MM.1S (cell line): ENCODE measurements at regions not wholly inside any gene's neighbourhood (a gene's known extent, or its start where the extent isn't known, plus 50 kb on each side); places are given as distances from the start of the nearest gene placed in this dataset.

Experiments used
- DNase-seq: peaks from one replicate; pipeline ENCODE4 v3.0.0-alpha.2; 2015
- H2AFZ ChIP-seq: fragments of 300-600 bp; sonication (generic); 2 replicates; pipeline ENCODE4 v1.6.0; 2016; ENCODE audit warnings: antibody characterized with exemption, low read length
- H3F3A ChIP-seq: fragments of 300-600 bp; sonication (generic); 2 replicates; pipeline ENCODE4 v1.6.1; 2016; ENCODE audit warnings: mild to moderate bottlenecking, antibody characterized with exemption, low read length, moderate library complexity, mixed read lengths; ENCODE audit not compliant: insufficient read depth
- H3K27ac ChIP-seq: fragments of 300-600 bp; sonication (generic); 2 replicates; pipeline ENCODE4 v1.5.1; 2016; ENCODE audit warnings: mild to moderate bottlenecking, low read length
- H3K27me3 ChIP-seq: fragments of 300-600 bp; sonication (generic); replicated peaks from 2 replicates; pipeline ENCODE4 v1.6.0; 2016; ENCODE audit warnings: low read length; ENCODE audit not compliant: insufficient read depth
- H3K36me3 ChIP-seq: fragments of 300-600 bp; sonication (generic); replicated peaks from 2 replicates; pipeline ENCODE4 v1.6.1; 2016; ENCODE audit warnings: mild to moderate bottlenecking, low read length, mixed read lengths; ENCODE audit not compliant: insufficient read depth
- H3K4me1 ChIP-seq: fragments of 300-600 bp; sonication (generic); 2 replicates; pipeline ENCODE4 v1.6.1; 2016; ENCODE audit warnings: low read length, mixed read lengths
- H3K4me2 ChIP-seq: fragments of 300-600 bp; sonication (generic); 2 replicates; pipeline ENCODE4 v1.6.0; 2016; ENCODE audit warnings: low read depth, low read length
- H3K4me3 ChIP-seq: fragments of 300-600 bp; sonication (generic); 2 replicates; pipeline ENCODE4 v1.5.1; 2016; ENCODE audit warnings: low read length, mixed read lengths
- H3K79me2 ChIP-seq: fragments of 300-600 bp; sonication (generic); 2 replicates; pipeline ENCODE4 v1.6.1; 2016; ENCODE audit warnings: mixed run types, low read length, mixed read lengths
- H3K9ac ChIP-seq: fragments of 300-600 bp; sonication (generic); 2 replicates; pipeline ENCODE4 v1.6.1; 2016; ENCODE audit warnings: low read length, mixed read lengths
- H3K9me2 ChIP-seq: fragments of 300-600 bp; sonication (generic); replicated peaks from 2 replicates; pipeline ENCODE4 v1.6.1; 2016; ENCODE audit warnings: mild to moderate bottlenecking, low read length, mixed read lengths; ENCODE audit not compliant: insufficient read depth
- H3K9me3 ChIP-seq: fragments of 300-600 bp; sonication (generic); replicated peaks from 2 replicates; pipeline ENCODE4 v1.6.1; 2016; ENCODE audit warnings: mild to moderate bottlenecking, low read length, mixed read lengths; ENCODE audit not compliant: insufficient read depth
- H4K20me1 ChIP-seq: fragments of 300-600 bp; sonication (generic); 2 replicates; pipeline ENCODE4 v1.6.1; 2016; ENCODE audit warnings: mild to moderate bottlenecking, low read length, moderate library complexity, mixed read lengths; ENCODE audit not compliant: insufficient read depth
- EZH2 ChIP-seq: fragments of 300-600 bp; sonication (generic); optimal IDR thresholded peaks from 2 replicates; pipeline ENCODE3; 2017; ENCODE audit warnings: low read depth, mild to moderate bottlenecking, antibody characterized with exemption, low read length, mixed read lengths
- EZH2phosphoT487 ChIP-seq: fragments of 300-600 bp; sonication (generic); IDR thresholded peaks from 2 replicates; pipeline ENCODE4 v1.6.1; 2018; ENCODE audit warnings: antibody characterized with exemption, low read length
- TF ChIP-seq, protein P1 (sequence below): fragments of 300-600 bp; sonication (generic); IDR thresholded peaks from 2 replicates; pipeline ENCODE4 v1.5.1; 2016; ENCODE audit warnings: antibody characterized with exemption, low read length, mixed read lengths

DNA sequence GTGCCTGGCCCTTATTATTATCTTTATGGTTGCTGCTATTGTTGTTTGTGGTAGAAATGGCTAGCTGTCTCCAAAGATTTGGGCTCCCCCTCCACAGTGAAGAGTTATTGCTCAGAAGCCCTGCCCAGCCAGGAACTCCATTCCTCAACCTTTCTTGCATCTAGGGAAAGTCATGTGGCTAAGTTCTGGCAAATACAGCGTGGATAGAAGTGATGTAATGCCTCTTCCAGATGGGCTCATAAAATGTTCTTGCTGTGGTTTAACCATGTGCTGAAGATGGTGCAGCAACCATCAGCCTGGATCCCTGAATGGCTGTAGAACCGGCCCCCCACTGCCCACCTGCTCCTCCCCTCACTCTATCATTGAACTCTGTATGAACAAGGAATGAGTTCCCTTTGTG is 203.5 kb upstream of the E2F8 start:
- Histone ChIP-seq H3K4me1 (peaks cover 60% of the 10 kb centered on the region), H3K27me3 (no peaks in the 10 kb centered on the region), H3F3A (peaks cover 26% of the 10 kb centered on the region), H3K4me2 (no peak overlapping the region), H3K9ac (no peak overlapping the region), H3K9me3 (no peaks in the 10 kb centered on the region), H3K4me3 (no peak overlapping the region), H2AFZ (no peak overlapping the region), H3K9me2 (no peaks in the 10 kb centered on the region), H3K27ac (no peak overlapping the region), H3K36me3 (no peaks in the 10 kb centered on the region), H4K20me1 (no peaks in the 10 kb centered on the region), H3K79me2 (peaks cover 89% of the 10 kb centered on the region)
- no peak for DNase-seq
- no peak for TF ChIP-seq EZH2
- TF ChIP-seq EZH2phosphoT487 = no peak
- TF ChIP-seq, protein P1, sequence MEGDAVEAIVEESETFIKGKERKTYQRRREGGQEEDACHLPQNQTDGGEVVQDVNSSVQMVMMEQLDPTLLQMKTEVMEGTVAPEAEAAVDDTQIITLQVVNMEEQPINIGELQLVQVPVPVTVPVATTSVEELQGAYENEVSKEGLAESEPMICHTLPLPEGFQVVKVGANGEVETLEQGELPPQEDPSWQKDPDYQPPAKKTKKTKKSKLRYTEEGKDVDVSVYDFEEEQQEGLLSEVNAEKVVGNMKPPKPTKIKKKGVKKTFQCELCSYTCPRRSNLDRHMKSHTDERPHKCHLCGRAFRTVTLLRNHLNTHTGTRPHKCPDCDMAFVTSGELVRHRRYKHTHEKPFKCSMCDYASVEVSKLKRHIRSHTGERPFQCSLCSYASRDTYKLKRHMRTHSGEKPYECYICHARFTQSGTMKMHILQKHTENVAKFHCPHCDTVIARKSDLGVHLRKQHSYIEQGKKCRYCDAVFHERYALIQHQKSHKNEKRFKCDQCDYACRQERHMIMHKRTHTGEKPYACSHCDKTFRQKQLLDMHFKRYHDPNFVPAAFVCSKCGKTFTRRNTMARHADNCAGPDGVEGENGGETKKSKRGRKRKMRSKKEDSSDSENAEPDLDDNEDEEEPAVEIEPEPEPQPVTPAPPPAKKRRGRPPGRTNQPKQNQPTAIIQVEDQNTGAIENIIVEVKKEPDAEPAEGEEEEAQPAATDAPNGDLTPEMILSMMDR = no peak

- Histone ChIP-seq H3K27me3 (no peaks in the 10 kb centered on the region), H3K79me2 (peaks cover 89% of the 10 kb centered on the region), H3K9ac (peak overlapping the region; percentile 8; the same call in 1 of the 2 replicates), H3K4me2 (peak overlapping the region; percentile 45; the same call in 1 of the 2 replicates), H3K9me2 (no peaks in the 10 kb centered on the region), H3K9me3 (no peaks in the 10 kb centered on the region), H3K4me1 (peaks cover 71% of the 10 kb centered on the region), H4K20me1 (no peaks in the 10 kb centered on the region), H3F3A (peaks cover 26% of the 10 kb centered on the region), H3K36me3 (no peaks in the 10 kb centered on the region), H2AFZ (no peak overlapping the region), H3K27ac (peak overlapping the region; percentile 84), H3K4me3 (no peak overlapping the region)
- no peak for TF ChIP-seq EZH2
- no peak for DNase-seq
These were observed 201.8 kb upstream of the E2F8 start for GRCh38 chr11:19442554-19442910.

DNA sequence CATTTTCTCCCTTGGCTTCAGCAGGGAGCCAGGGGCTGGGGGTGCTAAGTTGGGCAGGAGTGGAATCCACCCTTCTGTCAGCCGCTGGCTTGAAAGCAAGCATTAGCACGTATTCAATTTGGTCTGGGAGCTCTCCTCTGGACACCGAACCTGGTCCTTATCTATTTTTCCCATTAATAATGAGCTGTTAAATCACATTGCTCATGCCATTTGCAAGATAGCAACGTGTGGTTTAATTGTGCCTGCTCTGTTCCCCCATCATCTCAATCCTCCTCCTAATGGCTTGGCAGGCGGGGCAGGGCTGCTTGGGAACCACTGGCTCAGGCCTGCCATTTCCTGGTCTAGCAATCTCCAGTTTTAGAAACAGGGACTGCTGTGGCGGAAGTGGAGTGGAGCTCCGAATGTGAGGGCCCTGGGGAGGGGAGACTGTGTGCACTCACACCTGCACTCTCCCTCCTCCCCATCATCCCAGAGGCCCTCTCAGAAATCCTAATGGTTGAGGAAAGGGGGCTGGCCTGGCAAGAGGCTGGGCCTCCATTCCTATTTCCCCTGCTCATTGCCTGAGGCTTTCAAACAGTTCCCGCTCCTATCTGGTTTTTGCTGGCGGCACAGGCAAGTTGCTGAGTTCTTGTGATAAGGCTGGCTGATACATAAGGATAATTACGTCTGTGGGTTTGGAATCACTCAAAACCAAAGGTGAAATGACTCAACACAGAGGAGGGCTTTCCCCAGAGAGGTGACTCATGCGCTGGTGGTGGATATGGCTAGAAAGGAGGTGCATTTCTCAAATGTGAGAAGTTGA is 201.2 kb upstream of the E2F8 start:
- DNase-seq = peak; percentile 75
- Histone ChIP-seq H3K4me1 (peaks cover 77% of the 10 kb centered on the region), H3K9ac (peak overlapping the region; percentile 11; the same call in 1 of the 2 replicates), H3K27ac (peak overlapping the region; percentile 84), H3K4me2 (peak overlapping the region; percentile 45; the same call in 1 of the 2 replicates), H4K20me1 (no peaks in the 10 kb centered on the region), H3F3A (peaks cover 31% of the 10 kb centered on the region), H3K4me3 (no peak overlapping the region), H3K9me2 (no peaks in the 10 kb centered on the region), H3K9me3 (no peaks in the 10 kb centered on the region), H3K27me3 (no peaks in the 10 kb centered on the region), H3K79me2 (peaks cover 87% of the 10 kb centered on the region), H2AFZ (0 out of 2 replicates have a peak overlapping the region, but pooled peaks have one; percentile 1), H3K36me3 (no peaks in the 10 kb centered on the region)
- TF ChIP-seq EZH2phosphoT487 (no peak), EZH2 (no peak)
- TF ChIP-seq, protein P1 = no peak

DNA sequence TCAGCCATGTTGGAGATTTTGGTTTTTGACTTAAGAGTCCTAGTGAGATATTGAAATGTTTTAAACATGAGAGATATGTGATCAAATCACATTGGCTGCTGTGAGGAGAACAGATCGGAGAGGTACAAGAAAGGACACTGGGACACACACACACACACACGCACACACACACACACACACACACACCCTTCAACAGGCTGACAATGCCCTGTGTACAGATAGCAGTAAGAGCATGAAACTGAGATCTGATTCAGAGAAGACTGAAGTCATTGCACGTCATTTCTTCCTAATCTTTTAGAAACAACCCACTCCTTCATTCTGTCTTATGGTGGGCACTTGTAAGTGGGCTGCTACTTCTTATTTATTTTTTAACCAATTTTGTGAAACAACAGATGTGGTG is 200.5 kb upstream of the E2F8 start:
- DNase-seq = no peak
- Histone ChIP-seq H3K27me3 (no peaks in the 10 kb centered on the region), H3K9me3 (no peaks in the 10 kb centered on the region), H3K27ac (peak overlapping the region; percentile 84), H3K4me2 (peak overlapping the region; percentile 45; the same call in 1 of the 2 replicates), H3K9me2 (no peaks in the 10 kb centered on the region), H3K9ac (no peak overlapping the region), H3K4me1 (peaks cover 83% of the 10 kb centered on the region), H3K79me2 (peaks cover 83% of the 10 kb centered on the region), H4K20me1 (no peaks in the 10 kb centered on the region), H3K36me3 (no peaks in the 10 kb centered on the region), H2AFZ (no peak overlapping the region), H3F3A (peaks cover 38% of the 10 kb centered on the region), H3K4me3 (no peak overlapping the region)
- TF ChIP-seq EZH2phosphoT487 (no peak), EZH2 (no peak)
- TF ChIP-seq, protein P1 = no peak
